ENCODE measurements at regions not wholly inside any gene's neighbourhood (a gene's known extent, or its start where the extent isn't known, plus 50 kb on each side); places are given as distances from the start of the nearest gene placed in this dataset.

DNA sequence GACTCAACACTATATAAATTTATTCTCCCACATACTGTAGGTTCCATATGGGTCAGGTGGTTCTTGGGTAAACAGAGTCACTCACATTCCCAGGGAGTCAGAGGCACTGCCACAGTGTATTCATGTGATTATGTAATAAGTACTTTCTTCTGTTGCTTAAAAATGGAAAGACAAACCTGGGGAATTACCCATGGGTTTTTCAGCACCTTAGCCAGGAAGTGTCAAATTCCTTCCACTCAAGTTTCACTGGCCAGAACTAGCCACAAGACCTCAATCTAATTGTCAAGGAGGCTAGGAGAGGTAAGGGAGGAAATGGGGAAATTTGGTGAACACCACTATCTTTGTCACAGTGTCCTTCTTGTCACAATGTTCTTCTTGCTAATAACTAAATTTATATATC, 333.2 kb upstream of the MDGA2 start:
- TF ChIP-seq, protein P1, sequence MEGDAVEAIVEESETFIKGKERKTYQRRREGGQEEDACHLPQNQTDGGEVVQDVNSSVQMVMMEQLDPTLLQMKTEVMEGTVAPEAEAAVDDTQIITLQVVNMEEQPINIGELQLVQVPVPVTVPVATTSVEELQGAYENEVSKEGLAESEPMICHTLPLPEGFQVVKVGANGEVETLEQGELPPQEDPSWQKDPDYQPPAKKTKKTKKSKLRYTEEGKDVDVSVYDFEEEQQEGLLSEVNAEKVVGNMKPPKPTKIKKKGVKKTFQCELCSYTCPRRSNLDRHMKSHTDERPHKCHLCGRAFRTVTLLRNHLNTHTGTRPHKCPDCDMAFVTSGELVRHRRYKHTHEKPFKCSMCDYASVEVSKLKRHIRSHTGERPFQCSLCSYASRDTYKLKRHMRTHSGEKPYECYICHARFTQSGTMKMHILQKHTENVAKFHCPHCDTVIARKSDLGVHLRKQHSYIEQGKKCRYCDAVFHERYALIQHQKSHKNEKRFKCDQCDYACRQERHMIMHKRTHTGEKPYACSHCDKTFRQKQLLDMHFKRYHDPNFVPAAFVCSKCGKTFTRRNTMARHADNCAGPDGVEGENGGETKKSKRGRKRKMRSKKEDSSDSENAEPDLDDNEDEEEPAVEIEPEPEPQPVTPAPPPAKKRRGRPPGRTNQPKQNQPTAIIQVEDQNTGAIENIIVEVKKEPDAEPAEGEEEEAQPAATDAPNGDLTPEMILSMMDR (conservative IDR thresholded peaks at IDR 0.05; ENCODE audit: low read depth), result no peak
- DNase-seq (ENCODE audit: low spot score), result no peak
- CTCF ChIA-PET, result no interaction called here
- POLR2A ChIA-PET (ENCODE audit: low non-redundant PET), result no interaction called here
- H3K27ac ChIP-seq, result no peak overlapping the region

DNA sequence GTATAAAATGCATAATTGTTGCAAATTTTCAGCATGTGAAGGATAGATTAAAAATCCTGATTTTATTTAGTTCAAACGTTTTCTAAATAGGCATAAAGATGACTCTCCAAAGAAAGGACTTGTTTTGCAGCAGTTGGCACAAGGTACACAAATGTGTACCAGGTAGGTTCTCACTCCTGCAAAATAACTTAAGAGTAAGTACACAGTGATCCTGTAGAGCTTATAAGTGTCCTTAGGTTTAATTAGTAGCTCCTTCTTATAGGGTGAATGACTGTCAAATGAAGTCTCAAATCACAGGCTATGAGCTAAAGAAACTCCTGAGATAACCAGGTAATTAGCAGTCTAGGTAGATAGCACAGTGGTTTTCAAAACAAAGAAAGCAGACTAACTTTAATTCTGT, 330.6 kb upstream of the MDGA2 start:
- CTCF ChIA-PET, result interaction anchor here (0.7 kb wide), 1 partner anchor 386 kb away, joined by 3 read pairs; no protein-coding TSS in a partner anchor
- POLR2A ChIA-PET (ENCODE audit: low non-redundant PET), result no interaction called here
- no peak for DNase-seq (ENCODE audit: low spot score)
- TF ChIP-seq, protein P1 (conservative IDR thresholded peaks at IDR 0.05; ENCODE audit: low read depth), result no peak
- no peak overlapping the region for H3K27ac ChIP-seq

DNA sequence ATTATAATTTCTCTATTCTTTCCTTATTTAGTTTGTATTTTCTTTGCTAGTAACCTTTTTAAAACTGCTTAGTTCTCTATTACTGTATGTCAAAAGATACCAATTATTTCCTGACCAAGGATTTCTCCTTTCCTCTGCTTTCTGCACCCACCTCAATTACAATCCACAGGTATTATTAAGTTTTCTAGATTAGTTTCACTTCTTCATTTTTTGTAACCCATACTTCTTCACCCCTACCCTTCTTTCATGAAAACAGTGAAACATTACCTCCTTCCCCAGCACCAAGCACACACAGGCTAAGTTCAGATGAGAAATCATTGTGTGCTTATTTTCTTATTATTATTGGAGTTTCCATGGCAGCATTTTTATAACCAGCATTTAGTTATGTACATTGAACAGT, 318.5 kb upstream of the MDGA2 start:
- TF ChIP-seq, protein P1 (conservative IDR thresholded peaks at IDR 0.05; ENCODE audit: low read depth), result no peak
- H3K27ac ChIP-seq, result no peak overlapping the region
- no peak for DNase-seq (ENCODE audit: low spot score)
- CTCF ChIA-PET, result no interaction called here
- POLR2A ChIA-PET (ENCODE audit: low non-redundant PET), result no interaction called here

DNA sequence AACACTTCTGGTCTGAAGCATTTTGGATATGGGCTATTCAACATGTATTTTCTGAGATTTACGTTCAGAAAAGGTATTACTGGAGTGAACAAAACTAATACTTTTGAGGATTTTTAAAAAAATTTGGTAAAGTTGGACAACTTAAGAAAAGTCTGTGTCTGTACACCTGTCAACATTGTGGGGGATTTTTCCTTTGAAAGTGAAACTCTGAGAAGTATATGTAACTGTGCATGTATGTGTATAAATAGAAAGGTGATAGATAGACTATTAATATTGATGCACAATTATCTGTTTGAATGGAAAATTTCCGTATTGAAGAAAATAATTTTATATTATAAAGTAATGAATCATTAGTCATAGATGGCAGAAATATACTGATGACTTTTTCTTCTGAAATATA, 312.8 kb upstream of the MDGA2 start:
- DNase-seq (ENCODE audit: low spot score), result no peak

DNA sequence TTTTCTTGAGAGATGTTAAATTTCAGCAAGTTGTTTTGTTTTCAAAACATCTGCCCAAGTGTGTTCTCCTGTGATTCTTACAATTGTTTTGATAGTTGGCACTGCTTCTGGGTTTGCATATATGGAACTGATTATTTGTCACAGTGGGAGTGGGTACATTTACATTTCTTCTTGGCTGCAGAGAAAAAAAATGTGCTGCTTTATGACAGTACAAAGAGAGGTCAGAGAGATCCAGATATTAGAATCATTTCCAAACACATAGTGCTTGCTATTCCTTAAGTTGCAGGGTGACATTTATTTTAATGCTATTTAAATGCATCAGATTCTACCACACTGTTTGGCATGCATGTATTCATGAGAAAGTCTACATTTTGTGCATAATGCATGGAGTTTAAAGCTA, 303.5 kb upstream of the MDGA2 start:
- DNase-seq (ENCODE audit: low spot score), result no peak
- ChIA-PET CTCF (no interaction called here), POLR2A (ENCODE audit: low non-redundant PET) (no interaction called here)
- TF ChIP-seq, protein P1 (conservative IDR thresholded peaks at IDR 0.05; ENCODE audit: low read depth), result no peak
- no peak overlapping the region for H3K27ac ChIP-seq

More for the DNA sequence above, 312.8 kb upstream of the MDGA2 start:
- CTCF ChIA-PET, result no interaction called here
- no peak overlapping the region for H3K27ac ChIP-seq
- TF ChIP-seq, protein P1 (conservative IDR thresholded peaks at IDR 0.05; ENCODE audit: low read depth), result no peak
- POLR2A ChIA-PET (ENCODE audit: low non-redundant PET), result no interaction called here

DNA sequence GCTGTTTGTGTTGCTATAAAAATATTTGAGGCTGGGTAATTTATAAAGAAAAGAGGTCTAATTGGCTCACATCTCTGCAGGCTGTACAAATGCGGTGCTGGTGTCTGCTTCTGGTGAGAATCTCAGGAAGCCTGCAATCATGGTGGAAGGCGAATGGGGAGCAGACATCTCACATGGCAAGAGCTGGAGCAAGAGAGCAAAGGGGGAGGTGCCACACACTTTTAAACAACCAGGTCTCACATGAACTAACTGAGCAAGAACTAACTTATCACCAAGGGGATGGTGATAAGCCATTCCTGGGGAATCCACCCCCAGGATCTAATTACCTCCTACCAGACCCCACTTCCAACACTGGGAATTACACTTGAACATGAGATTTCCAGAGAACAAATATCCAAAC, 300.7 kb upstream of the MDGA2 start:
- CTCF ChIA-PET, result no interaction called here
- TF ChIP-seq, protein P1 (conservative IDR thresholded peaks at IDR 0.05; ENCODE audit: low read depth), result no peak
- POLR2A ChIA-PET (ENCODE audit: low non-redundant PET), result no interaction called here
- no peak overlapping the region for H3K27ac ChIP-seq
- no peak for DNase-seq (ENCODE audit: low spot score)
